Rectal smooth muscle tissue (tissue), 1 donor: ENCODE measurements at regions not wholly inside any gene's neighbourhood (a gene's known extent, or its start where the extent isn't known, plus 50 kb on each side); places are given as distances from the start of the nearest gene placed in this dataset.

Experiments
- H3K27ac ChIP-seq: one replicate; pipeline ENCODE4 v1.7.0; 2013; ENCODE audit warnings: low read depth, low read length, inconsistent platforms
- H3K27me3 ChIP-seq: one replicate; pipeline ENCODE4 v1.7.0; 2013; ENCODE audit warnings: low read length; ENCODE audit not compliant: control insufficient read depth, insufficient read depth
- H3K36me3 ChIP-seq: one replicate; pipeline ENCODE4 v1.7.0; 2013; ENCODE audit warnings: low read length; ENCODE audit not compliant: control insufficient read depth, insufficient read depth
- H3K4me1 ChIP-seq: one replicate; pipeline ENCODE4 v1.7.0; 2013; ENCODE audit warnings: low read length; ENCODE audit not compliant: control insufficient read depth, insufficient read depth
- H3K4me3 ChIP-seq: one replicate; pipeline ENCODE4 v1.7.0; 2013; ENCODE audit warnings: low read length
- H3K9ac ChIP-seq: one replicate; pipeline ENCODE4 v1.7.0; 2013; ENCODE audit warnings: low read length

DNA sequence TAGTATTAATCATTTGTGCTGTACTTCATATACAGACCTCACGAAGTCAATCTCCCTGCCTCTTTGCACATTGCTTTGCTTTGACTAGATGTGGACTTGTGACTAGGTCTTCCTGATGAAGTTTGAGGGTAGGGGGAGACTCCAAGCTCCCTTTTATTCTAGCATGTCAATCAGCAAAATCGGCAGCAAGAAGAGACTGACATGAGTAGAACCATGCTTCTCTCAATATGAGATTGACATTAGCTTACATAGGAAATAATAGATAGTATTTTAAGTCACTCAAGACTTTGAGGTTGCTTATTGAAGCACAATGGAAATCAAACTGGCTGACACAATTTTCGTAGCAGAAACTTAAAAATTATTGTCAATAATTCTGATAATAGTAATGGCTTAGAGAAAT is 866.4 kb upstream of the ADAMTS5 start:
- H3K27me3 ChIP-seq: no peaks in the 10 kb centered on the region
- H3K36me3 ChIP-seq: no peaks in the 10 kb centered on the region
- H3K27ac ChIP-seq: no peak overlapping the region
- H3K9ac ChIP-seq: no peak overlapping the region
- H3K4me1 ChIP-seq: peaks cover 3% of the 10 kb centered on the region
- H3K4me3 ChIP-seq: no peak overlapping the region

DNA sequence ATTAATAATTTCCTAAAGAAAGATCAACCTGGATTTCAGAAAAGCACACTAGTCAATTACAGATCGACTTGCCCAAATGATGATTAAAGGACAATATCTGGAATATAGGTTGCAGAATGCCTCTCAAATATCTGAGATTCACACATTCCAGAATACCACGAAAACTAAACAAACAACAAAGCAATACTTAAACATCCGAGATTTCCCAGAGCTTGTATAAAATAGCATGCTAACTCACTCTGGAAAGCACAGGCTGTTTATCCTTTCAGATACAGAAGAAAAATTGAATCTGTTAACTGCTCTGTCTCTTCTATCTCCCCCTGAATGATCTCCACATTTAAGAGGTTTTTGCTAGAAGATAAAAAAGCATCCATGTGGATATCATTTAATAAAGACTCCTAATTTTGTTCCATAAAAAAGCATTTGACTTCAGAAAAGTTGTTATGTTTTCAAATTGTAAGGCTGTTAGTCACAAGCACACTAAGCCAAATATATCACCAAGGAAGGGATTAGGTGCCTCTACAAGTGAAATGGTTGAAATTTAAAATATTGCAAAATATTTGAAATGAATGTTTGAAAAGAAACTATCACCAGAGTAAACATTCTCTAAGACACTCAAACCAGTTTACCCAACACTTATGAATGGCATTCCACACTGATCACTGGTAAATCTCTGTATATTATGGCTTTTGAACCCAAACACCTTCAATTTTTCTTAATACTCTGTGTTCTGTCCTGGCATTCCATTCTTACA is 865.1 kb upstream of the ADAMTS5 start:
- H3K36me3 ChIP-seq: no peaks in the 10 kb centered on the region
- no peak overlapping the region for H3K9ac ChIP-seq
- H3K4me1 ChIP-seq: no peaks in the 10 kb centered on the region
- H3K27ac ChIP-seq: no peak overlapping the region
- no peaks in the 10 kb centered on the region for H3K27me3 ChIP-seq
- no peak overlapping the region for H3K4me3 ChIP-seq

GRCh38 chr21:27831177-27831576 is 864.3 kb upstream of the ADAMTS5 start:
- Histone ChIP-seq H3K9ac (no peak overlapping the region), H3K27me3 (no peaks in the 10 kb centered on the region), H3K4me3 (no peak overlapping the region), H3K36me3 (no peaks in the 10 kb centered on the region), H3K4me1 (no peaks in the 10 kb centered on the region), H3K27ac (no peak overlapping the region)

DNA sequence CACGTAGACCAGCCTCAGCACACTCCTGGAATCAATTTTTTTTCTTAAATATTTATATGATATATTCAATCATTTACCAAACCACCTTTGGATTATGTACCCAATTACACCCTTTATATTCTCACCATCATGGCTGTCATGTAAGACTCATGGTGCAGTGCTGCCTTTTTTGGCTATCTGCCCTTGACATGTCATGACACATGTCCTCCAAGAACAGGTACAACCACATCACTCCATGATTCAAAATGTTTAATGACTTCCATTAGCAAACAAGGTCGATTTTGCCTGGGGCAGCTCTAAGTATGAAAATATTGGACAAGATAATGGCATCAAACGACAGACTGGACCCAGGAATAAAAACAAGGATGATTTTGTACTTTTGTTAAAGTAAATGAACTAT is 861.1 kb upstream of the ADAMTS5 start:
- Histone ChIP-seq H3K4me1 (no peaks in the 10 kb centered on the region), H3K9ac (no peak overlapping the region), H3K36me3 (no peaks in the 10 kb centered on the region), H3K27ac (no peak overlapping the region), H3K4me3 (no peak overlapping the region), H3K27me3 (no peaks in the 10 kb centered on the region)

GRCh38 chr21:27825035-27825434 is 858.1 kb upstream of the ADAMTS5 start:
- Histone ChIP-seq H3K9ac (no peak overlapping the region), H3K4me1 (no peaks in the 10 kb centered on the region), H3K27me3 (no peaks in the 10 kb centered on the region), H3K27ac (no peak overlapping the region), H3K4me3 (no peak overlapping the region), H3K36me3 (no peaks in the 10 kb centered on the region)

GRCh38 chr21:27823652-27824201 is 856.8 kb upstream of the ADAMTS5 start:
- Histone ChIP-seq H3K4me3 (no peak overlapping the region), H3K27me3 (no peaks in the 10 kb centered on the region), H3K4me1 (peaks cover 3% of the 10 kb centered on the region), H3K36me3 (no peaks in the 10 kb centered on the region), H3K9ac (no peak overlapping the region), H3K27ac (no peak overlapping the region)

DNA sequence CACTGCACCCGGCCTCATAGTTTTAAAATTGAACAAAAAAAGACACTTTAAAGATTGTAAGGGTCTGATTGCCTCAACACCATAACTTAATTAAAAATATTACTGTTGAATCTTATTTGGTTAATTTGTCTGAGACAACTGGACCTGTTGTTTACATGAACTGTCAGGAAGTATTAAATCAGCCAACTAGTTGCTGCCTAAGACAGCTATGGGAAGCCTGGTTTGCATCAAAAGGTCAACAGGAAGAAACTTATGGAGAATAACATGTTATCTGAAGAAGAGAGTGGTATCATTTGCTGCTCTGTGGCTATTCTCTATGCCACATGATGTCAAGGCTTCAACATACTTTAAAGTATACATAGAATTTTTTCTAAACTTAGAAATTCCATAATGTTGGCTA is 853.5 kb upstream of the ADAMTS5 start:
- H3K9ac ChIP-seq: no peak overlapping the region
- no peak overlapping the region for H3K27ac ChIP-seq
- H3K27me3 ChIP-seq: no peaks in the 10 kb centered on the region
- no peak overlapping the region for H3K4me3 ChIP-seq
- no peaks in the 10 kb centered on the region for H3K36me3 ChIP-seq
- peaks cover 16% of the 10 kb centered on the region for H3K4me1 ChIP-seq

DNA sequence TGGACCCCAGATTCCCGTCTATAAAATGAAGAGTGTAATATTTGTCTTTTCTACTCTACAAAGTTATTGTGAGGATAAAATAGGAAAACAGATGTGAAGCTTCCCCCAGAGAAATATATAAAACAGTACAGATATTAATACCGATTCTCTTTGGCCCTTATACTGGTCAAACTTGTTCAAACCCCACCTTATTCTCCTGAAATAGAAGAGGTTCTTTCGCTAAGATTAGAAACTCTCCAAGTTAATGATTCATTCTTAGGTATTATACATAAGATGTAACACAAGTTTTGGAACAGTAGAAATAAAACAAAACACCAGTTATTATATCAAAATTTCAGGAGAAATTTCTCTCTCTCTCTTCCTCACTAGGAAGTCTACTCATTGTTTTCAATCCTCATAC is 852.4 kb upstream of the ADAMTS5 start:
- H3K27ac ChIP-seq: peak overlapping the region; percentile 53
- no peaks in the 10 kb centered on the region for H3K27me3 ChIP-seq
- H3K9ac ChIP-seq: no peak overlapping the region
- H3K4me3 ChIP-seq: no peak overlapping the region
- no peaks in the 10 kb centered on the region for H3K36me3 ChIP-seq
- peaks cover 16% of the 10 kb centered on the region for H3K4me1 ChIP-seq

DNA sequence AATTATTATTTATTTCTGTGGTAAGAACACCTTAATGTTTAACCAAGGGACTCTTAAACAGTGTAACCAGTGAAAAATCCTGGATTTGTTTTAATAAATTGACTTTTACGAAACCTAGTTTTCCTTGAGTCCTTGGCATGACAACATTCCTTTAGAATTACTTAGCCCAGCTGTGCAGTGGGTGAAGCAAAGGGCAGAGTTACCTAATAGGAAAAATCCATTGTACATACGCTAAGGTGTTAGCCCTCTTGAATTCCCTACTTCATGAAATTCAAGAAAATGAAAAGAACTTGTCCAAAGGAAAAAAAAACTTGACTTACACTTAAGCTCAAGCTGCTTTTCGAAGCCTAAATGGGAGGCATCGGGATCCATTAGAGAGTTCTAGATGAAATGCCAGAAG is 852.0 kb upstream of the ADAMTS5 start:
- Histone ChIP-seq H3K9ac (no peak overlapping the region), H3K4me3 (no peak overlapping the region), H3K36me3 (no peaks in the 10 kb centered on the region), H3K4me1 (peaks cover 20% of the 10 kb centered on the region), H3K27ac (peak overlapping the region; percentile 53), H3K27me3 (no peaks in the 10 kb centered on the region)

DNA sequence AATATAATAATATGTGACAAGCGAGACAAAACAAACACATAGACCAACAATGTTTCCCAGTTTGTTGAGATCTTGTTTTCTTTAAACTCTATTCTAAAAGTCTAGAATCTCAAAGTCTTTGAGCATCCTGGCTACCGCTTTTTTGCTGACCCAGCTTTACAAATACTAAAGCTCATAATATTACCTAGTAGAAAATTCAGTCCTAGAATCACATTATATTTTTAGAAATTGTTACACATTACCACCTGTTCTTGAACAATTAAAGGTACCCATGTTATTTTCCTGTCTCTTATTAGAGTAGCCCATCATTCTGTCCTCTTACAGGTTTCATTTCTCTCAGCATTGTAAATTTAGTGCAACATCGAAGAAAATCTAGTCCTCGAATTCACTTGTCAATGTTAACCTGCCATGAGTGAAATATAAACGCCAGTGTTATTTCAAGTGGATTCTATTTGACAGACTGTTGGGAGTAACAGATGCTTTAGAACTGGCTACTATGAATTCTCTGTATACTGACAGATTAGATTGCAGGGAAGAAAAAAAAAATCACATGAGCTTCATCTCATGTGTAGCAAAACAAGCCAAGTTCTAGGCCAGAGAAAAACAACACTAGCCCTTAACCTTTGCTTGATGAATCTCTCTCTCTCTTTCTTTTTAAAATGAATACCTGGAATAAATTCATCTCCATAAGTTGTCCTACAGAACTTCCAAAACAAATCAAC is 851.2 kb upstream of the ADAMTS5 start:
- Histone ChIP-seq H3K9ac (no peak overlapping the region), H3K27me3 (no peaks in the 10 kb centered on the region), H3K27ac (peak overlapping the region; percentile 33), H3K4me3 (no peak overlapping the region), H3K36me3 (no peaks in the 10 kb centered on the region), H3K4me1 (peaks cover 24% of the 10 kb centered on the region)

- Histone ChIP-seq H3K9ac (no peak overlapping the region), H3K27ac (peak overlapping the region; percentile 72), H3K36me3 (no peaks in the 10 kb centered on the region), H3K4me3 (no peak overlapping the region), H3K4me1 (peaks cover 24% of the 10 kb centered on the region), H3K27me3 (no peaks in the 10 kb centered on the region)
Measured at GRCh38 chr21:27817074-27817473, 850.2 kb upstream of the ADAMTS5 start.

DNA sequence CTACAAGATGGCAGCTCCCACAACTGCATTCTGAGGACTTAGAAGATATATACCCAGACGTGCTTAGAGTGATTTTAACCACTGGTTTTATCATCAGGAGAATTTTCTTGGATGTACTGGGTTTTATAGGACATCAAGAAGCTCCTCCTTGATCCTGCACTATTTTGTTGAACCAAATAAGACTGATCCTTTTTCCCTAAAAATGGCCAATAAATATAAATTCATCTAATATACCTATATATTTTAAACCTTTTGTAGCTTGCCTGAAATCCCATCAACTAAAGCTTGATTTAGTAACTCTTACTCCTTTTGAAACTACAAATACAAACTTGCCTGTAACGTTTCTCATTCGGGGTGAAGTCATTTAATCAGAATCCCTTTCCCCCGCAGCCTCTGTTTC is 849.4 kb upstream of the ADAMTS5 start:
- H3K9ac ChIP-seq: no peak overlapping the region
- no peak overlapping the region for H3K4me3 ChIP-seq
- peak overlapping the region; percentile 72 for H3K27ac ChIP-seq
- H3K27me3 ChIP-seq: no peaks in the 10 kb centered on the region
- peaks cover 24% of the 10 kb centered on the region for H3K4me1 ChIP-seq
- no peaks in the 10 kb centered on the region for H3K36me3 ChIP-seq
